A549 (cell line): ENCODE measurements at regions not wholly inside any gene's neighbourhood (a gene's known extent, or its start where the extent isn't known, plus 50 kb on each side); places are given as distances from the start of the nearest gene placed in this dataset.
A peak's percentile ranks its signal among the peaks of the same experiment; 100 is the strongest.

ENCODE experiments used
- ATAC-seq, 2 experiments: fragments of 200-7000 bp in 1 of 2; fragments of >200 bp in 1 of 2; cut with Nextera tagmentation in 1 of 2; cut with Tn5 transposase in 1 of 2; 3 replicates each; pipeline versions ENCODE4 v1.8.0 to v1.9.1; 2018 to 2020; ENCODE audit warnings: mild to moderate bottlenecking in 1 of 2, moderate library complexity in 1 of 2
- CTCF ChIA-PET: fragments of 300-600 bp; sonication (Branson Sonifier 250); formaldehyde crosslinking; extraction: SDS; loops from one replicate; lab custom pipeline; 2021; ENCODE audit warnings: antibody characterized with exemption, inconsistent platforms; lab: Yijun Ruan, JAX
- POLR2A ChIA-PET: fragments of 350-600 bp; formaldehyde crosslinking; extraction: SDS; loops from one replicate; lab custom pipeline; 2021; ENCODE audit warnings: antibody characterized with exemption, inconsistent platforms; lab: Yijun Ruan, JAX
- DNase-seq, 2 experiments: peaks; one replicate each; pipeline versions ENCODE4 v3.0.0 to v3.0.0-alpha.2; 2011 to 2016; ENCODE audit warnings: low read depth in 1 of 2, low spot score in 1 of 2
- FAIRE-seq: peaks from 2 replicates; lab custom pipeline; 2011; peaks lifted over from hg19 to GRCh38; lab: Jason Lieb, UNC
- H3K27ac ChIP-seq, 2 experiments: fragments of >200 bp; sonication (Bioruptor Twin); formaldehyde crosslinking; 3 replicates each; pipeline ENCODE4 v1.5.1; 2016 to 2017
- H3K4me1 ChIP-seq: fragments of >200 bp; sonication (Bioruptor Twin); formaldehyde crosslinking; 3 replicates; pipeline ENCODE4 v1.6.1; 2016
- H3K4me2 ChIP-seq: fragments of >200 bp; sonication (Bioruptor Twin); formaldehyde crosslinking; 3 replicates; pipeline ENCODE4 v1.6.1; 2016
- H3K4me3 ChIP-seq: fragments of >200 bp; sonication (Bioruptor Twin); formaldehyde crosslinking; 3 replicates; pipeline ENCODE4 v1.5.1; 2016
- H3K9me3 ChIP-seq: fragments of >200 bp; sonication (Bioruptor Twin); formaldehyde crosslinking; 3 replicates; pipeline ENCODE4 v1.6.1; 2016
- ATOH8 ChIP-seq: fragments of 250-450 bp; sonication (Bioruptor Pico); IDR thresholded peaks from 2 replicates; pipeline ENCODE4 v1.5.0; 2020; ENCODE audit warnings: low read depth, mild to moderate bottlenecking, moderate library complexity
- BCL3 ChIP-seq: fragments of >200 bp; sonication (Bioruptor Twin); formaldehyde crosslinking; IDR thresholded peaks from 3 replicates; pipeline ENCODE4 v1.6.1; 2016
- CBX2 ChIP-seq: fragments of 200-600 bp; sonication (generic); IDR thresholded peaks from 2 replicates; pipeline ENCODE4 v1.6.1; 2016; ENCODE audit warnings: low read depth, mild to moderate bottlenecking, borderline replicate concordance
- CBX8 ChIP-seq: fragments of 200-600 bp; sonication (generic); IDR thresholded peaks from 2 replicates; pipeline ENCODE4 v1.6.1; 2016
- CHD4 ChIP-seq: fragments of 200-600 bp; sonication (generic); IDR thresholded peaks from 2 replicates; pipeline ENCODE4 v1.6.1; 2016; ENCODE audit warnings: antibody characterized with exemption, mild to moderate bottlenecking, borderline replicate concordance
- EHMT2 ChIP-seq: fragments of 200-600 bp; sonication (generic); IDR thresholded peaks from 2 replicates; pipeline ENCODE4 v1.6.1; 2016; ENCODE audit warnings: antibody characterized with exemption, low read depth, mild to moderate bottlenecking, moderate library complexity
- ESRRA ChIP-seq: fragments of 150-350 bp; IDR thresholded peaks from 2 replicates; pipeline ENCODE4 v1.6.1; 2014; ENCODE audit warnings: mild to moderate bottlenecking, low read length, borderline replicate concordance
- FOSL2 ChIP-seq, 2 experiments: fragments of 450-650 bp in 1 of 2; fragments of >200 bp in 1 of 2; sonication (Bioruptor Twin) in 1 of 2; formaldehyde crosslinking; IDR thresholded peaks; 2 replicates each; pipeline versions ENCODE4 v1.5.0 to v1.6.1; 2016 to 2020; ENCODE audit warnings: mild to moderate bottlenecking in 1 of 2, moderate library complexity in 1 of 2
- FOXS1 ChIP-seq: fragments of 250-450 bp; sonication (Bioruptor Pico); IDR thresholded peaks from 2 replicates; pipeline ENCODE4 v1.5.0; 2020; ENCODE audit warnings: mild to moderate bottlenecking, moderate library complexity
- GATA3 ChIP-seq: IDR thresholded peaks from 2 replicates; pipeline ENCODE4 v1.6.1; 2012; ENCODE audit warnings: borderline replicate concordance
- HDAC2 ChIP-seq: fragments of 200-600 bp; sonication (generic); IDR thresholded peaks from 2 replicates; pipeline ENCODE4 v1.6.1; 2016
- HEYL ChIP-seq: fragments of 250-450 bp; sonication (Bioruptor Pico); IDR thresholded peaks from 2 replicates; pipeline ENCODE4 v1.8.0; 2021; ENCODE audit warnings: mild to moderate bottlenecking, moderate library complexity
- JUN ChIP-seq, 2 experiments: fragments of >200 bp; sonication (Bioruptor Twin); formaldehyde crosslinking; IDR thresholded peaks; 2 replicates in 1 of 2; 3 replicates in 1 of 2; pipeline ENCODE4 v1.6.1; 2016 to 2017
- KDM5A ChIP-seq: fragments of 200-600 bp; sonication (generic); IDR thresholded peaks from 2 replicates; pipeline ENCODE4 v1.6.1; 2016; ENCODE audit warnings: antibody characterized with exemption, mild to moderate bottlenecking
- NR3C1 ChIP-seq: fragments of >200 bp; sonication (Bioruptor Twin); formaldehyde crosslinking; IDR thresholded peaks from 3 replicates; pipeline ENCODE4 v1.6.1; 2017
- PBX3 ChIP-seq: IDR thresholded peaks from 2 replicates; pipeline ENCODE4 v1.6.1; 2012
- PHF8 ChIP-seq: fragments of 200-600 bp; sonication (generic); IDR thresholded peaks from 2 replicates; pipeline ENCODE4 v1.6.1; 2016; ENCODE audit warnings: low read depth, mild to moderate bottlenecking, antibody characterized with exemption, moderate library complexity, borderline replicate concordance
- POLR2AphosphoS2 ChIP-seq: conservative IDR thresholded peaks from 2 replicates; pipeline ENCODE4 v1.6.1; 2012; ENCODE audit warnings: low read length, improper control_type of control experiment, inconsistent platforms
- RAD21 ChIP-seq, 2 experiments: fragments of >200 bp in 1 of 2; sonication (Bioruptor Twin) in 1 of 2; formaldehyde crosslinking in 1 of 2; IDR thresholded peaks in 1 of 2; conservative IDR thresholded peaks in 1 of 2; 2 replicates in 1 of 2; 3 replicates in 1 of 2; pipeline ENCODE4 v1.6.1; 2012 to 2018; ENCODE audit warnings: inconsistent platforms in 1 of 2
- RARB ChIP-seq: fragments of 250-450 bp; sonication (Bioruptor Pico); IDR thresholded peaks from 2 replicates; pipeline ENCODE4 v1.8.0; 2021; ENCODE audit warnings: mild to moderate bottlenecking, moderate library complexity
- RNF2 ChIP-seq: fragments of 200-600 bp; sonication (generic); IDR thresholded peaks from 2 replicates; pipeline ENCODE4 v1.6.1; 2016; ENCODE audit warnings: low read depth, mild to moderate bottlenecking, antibody characterized with exemption, moderate library complexity, borderline replicate concordance
- SMC3 ChIP-seq: fragments of >200 bp; sonication (Bioruptor Twin); formaldehyde crosslinking; IDR thresholded peaks from 3 replicates; pipeline ENCODE4 v1.6.1; 2018; ENCODE audit warnings: inconsistent platforms
- SREBF2 ChIP-seq: fragments of 450-650 bp; IDR thresholded peaks from 2 replicates; pipeline ENCODE4 v1.6.1; 2014; ENCODE audit warnings: mild to moderate bottlenecking, moderate library complexity
- TP53 ChIP-seq: fragments of 250-450 bp; sonication (Bioruptor Pico); IDR thresholded peaks from 2 replicates; pipeline ENCODE4 v1.5.0; 2021; ENCODE audit warnings: mild to moderate bottlenecking, moderate library complexity
- ZC3H11A ChIP-seq: fragments of 450-650 bp; IDR thresholded peaks from 2 replicates; pipeline ENCODE4 v1.6.1; 2014; ENCODE audit warnings: antibody characterized with exemption, mild to moderate bottlenecking
- ZFP36 ChIP-seq: fragments of 450-650 bp; IDR thresholded peaks from 2 replicates; pipeline ENCODE4 v1.6.1; 2014; ENCODE audit warnings: borderline replicate concordance; ENCODE audit not compliant: partially characterized antibody
- WGBS: methylation state at CpG from one replicate; pipeline ENCODE4 v1.1.6; 2017; ENCODE audit errors: missing lambda C conversion rate; 5-methylcytosine and 5-hydroxymethylcytosine counted together

- ATAC-seq: no peak
- no peak overlapping the region for H3K4me3 ChIP-seq
- POLR2A ChIA-PET: no interaction called here
- TF ChIP-seq POLR2AphosphoS2: no peak
- TF ChIP-seq CBX8: no peak
- no peak for TF ChIP-seq CBX2
- TF ChIP-seq RNF2: no peak
- no peak for TF ChIP-seq ESRRA
- TF ChIP-seq JUN (IDR thresholded peaks at IDR 0.05): no peak
- no peak for TF ChIP-seq RARB (CRISPR knock-in tag)
- H3K4me1 ChIP-seq: peaks cover 14% of the 10 kb centered on the region
- no peaks in the 10 kb centered on the region for H3K9me3 ChIP-seq
- CTCF ChIA-PET: interaction anchor here (0.9 to 26.0 kb wide), 3 partner anchors 10 to 200 kb away, joined by 3 to 1349 read pairs (median 68); no protein-coding TSS in a partner anchor
- FAIRE-seq: no peak
- WGBS: 84% methylated on average over 10 of the region's 10 CpGs
- DNase-seq: no peak
- H3K4me2 ChIP-seq: no peak overlapping the region
- peak overlapping the region in 1 of 2 experiments; percentile 12; a peak in 1 of 6 replicates for H3K27ac ChIP-seq
Measured at GRCh38 chr9:113646946-113647914, 183.7 kb downstream of the RGS3 start.

- H3K4me3 ChIP-seq: no peak overlapping the region
- no peak overlapping the region for H3K4me2 ChIP-seq
- FAIRE-seq: no peak
- no peak for DNase-seq
- TF ChIP-seq SREBF2 (no peak), RAD21 (conservative IDR thresholded peaks at IDR 0.05 in 1 of 2, IDR thresholded peaks at IDR 0.05 in 1 of 2) (no peak), HEYL (CRISPR knock-in tag) (no peak), ZFP36 (no peak), CHD4 (no peak), NR3C1 (no peak)
- ChIA-PET CTCF (interaction anchor here (7.6 to 26.0 kb wide), 2 partner anchors 9 to 55 kb away, joined by 68 to 1349 read pairs; no protein-coding TSS in a partner anchor), POLR2A (no interaction called here)
- H3K27ac ChIP-seq: peak overlapping the region in 1 of 2 experiments; percentile 12; a peak in 1 of 6 replicates
- peaks cover 19% of the 10 kb centered on the region for H3K4me1 ChIP-seq
- no peak for ATAC-seq
- no peaks in the 10 kb centered on the region for H3K9me3 ChIP-seq
- WGBS: 66% methylated on average over 2 of the region's 2 CpGs
Measured at GRCh38 chr9:113648048-113648447, 184.5 kb downstream of the RGS3 start.

GRCh38 chr9:113648586-113648985, 185.1 kb downstream of the RGS3 start:
- Histone ChIP-seq H3K9me3 (no peaks in the 10 kb centered on the region), H3K4me2 (no peak overlapping the region), H3K4me1 (peaks cover 19% of the 10 kb centered on the region), H3K4me3 (no peak overlapping the region), H3K27ac (peak overlapping the region in 1 of 2 experiments; percentile 72; a peak in 1 of 6 replicates)
- ATAC-seq: no peak
- ChIA-PET POLR2A (no interaction called here), CTCF (interaction anchor here (7.6 to 26.0 kb wide), 2 partner anchors 9 to 55 kb away, joined by 68 to 1349 read pairs; no protein-coding TSS in a partner anchor)
- TF ChIP-seq POLR2AphosphoS2: no peak
- no peak for FAIRE-seq
- 92% methylated on average over 7 of the region's 7 CpGs for WGBS
- DNase-seq: no peak

GRCh38 chr9:113649054-113649453, 185.5 kb downstream of the RGS3 start:
- no peak for FAIRE-seq
- DNase-seq: no peak
- Histone ChIP-seq H3K4me1 (peaks cover 19% of the 10 kb centered on the region), H3K4me3 (no peak overlapping the region), H3K4me2 (no peak overlapping the region), H3K9me3 (no peaks in the 10 kb centered on the region), H3K27ac (peak overlapping the region in 1 of 2 experiments; percentile 72; a peak in 3 of 6 replicates)
- POLR2A ChIA-PET: interaction anchor here (2.5 kb wide), 1 partner anchor 55 kb away, joined by 15 read pairs; no protein-coding TSS in a partner anchor
- TF ChIP-seq KDM5A (no peak), HEYL (CRISPR knock-in tag) (no peak), ZC3H11A (no peak), GATA3 (no peak), RNF2 (no peak), TP53 (CRISPR knock-in tag) (no peak), EHMT2 (no peak), FOXS1 (CRISPR knock-in tag) (no peak), BCL3 (no peak), PHF8 (no peak), FOSL2 (IDR thresholded peaks at IDR 0.05) (no peak), FOSL2 (CRISPR knock-in tag; IDR thresholded peaks at IDR 0.05) (no peak), HDAC2 (no peak), ZFP36 (no peak), SMC3 (no peak), PBX3 (no peak), ATOH8 (no peak)
- ATAC-seq: no peak
- CTCF ChIA-PET: interaction anchor here (7.6 to 26.0 kb wide), 3 partner anchors 8 to 201 kb away, joined by 68 to 1349 read pairs (median 374); no protein-coding TSS in a partner anchor
- WGBS: 82% methylated on average over 9 of the region's 11 CpGs
